NCI-H2171 (cell line): ENCODE measurements at regions not wholly inside any gene's neighbourhood (a gene's known extent, or its start where the extent isn't known, plus 50 kb on each side); places are given as distances from the start of the nearest gene placed in this dataset.

Source experiments
- DNase-seq: peaks from one replicate; lab custom pipeline; 2025; lab: John Stamatoyannopoulos, UW

- DNase-seq = no peak
Measured at GRCh38 chr7:35450456-35451214, 196.7 kb upstream of the TBX20 start.

DNA sequence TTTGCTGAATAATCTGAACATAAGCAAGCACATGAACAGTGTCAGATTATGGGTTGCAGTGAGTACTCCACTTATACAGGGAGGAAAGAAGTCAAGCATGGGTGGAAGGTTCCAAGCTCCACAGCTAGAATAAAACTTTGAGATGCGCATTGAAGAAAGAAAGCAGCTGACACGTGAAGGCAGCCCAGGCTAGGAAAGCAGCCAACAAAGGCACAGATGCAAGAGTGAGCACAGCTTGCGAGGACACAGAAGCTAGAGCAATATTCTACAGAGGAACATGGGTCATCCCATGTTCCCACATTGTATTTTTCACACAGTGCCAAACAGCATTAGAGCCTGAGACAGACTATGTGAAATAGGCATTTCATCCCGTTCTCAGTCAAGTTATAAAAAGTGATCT, 194.6 kb upstream of the TBX20 start:
- DNase-seq = no peak

GRCh38 chr7:35446091-35446490, 192.2 kb upstream of the TBX20 start:
- no peak for DNase-seq

GRCh38 chr7:35437619-35438275, 183.8 kb upstream of the TBX20 start:
- no peak for DNase-seq

- DNase-seq = no peak
Measured at GRCh38 chr7:35436452-35436851, 182.6 kb upstream of the TBX20 start.

DNA sequence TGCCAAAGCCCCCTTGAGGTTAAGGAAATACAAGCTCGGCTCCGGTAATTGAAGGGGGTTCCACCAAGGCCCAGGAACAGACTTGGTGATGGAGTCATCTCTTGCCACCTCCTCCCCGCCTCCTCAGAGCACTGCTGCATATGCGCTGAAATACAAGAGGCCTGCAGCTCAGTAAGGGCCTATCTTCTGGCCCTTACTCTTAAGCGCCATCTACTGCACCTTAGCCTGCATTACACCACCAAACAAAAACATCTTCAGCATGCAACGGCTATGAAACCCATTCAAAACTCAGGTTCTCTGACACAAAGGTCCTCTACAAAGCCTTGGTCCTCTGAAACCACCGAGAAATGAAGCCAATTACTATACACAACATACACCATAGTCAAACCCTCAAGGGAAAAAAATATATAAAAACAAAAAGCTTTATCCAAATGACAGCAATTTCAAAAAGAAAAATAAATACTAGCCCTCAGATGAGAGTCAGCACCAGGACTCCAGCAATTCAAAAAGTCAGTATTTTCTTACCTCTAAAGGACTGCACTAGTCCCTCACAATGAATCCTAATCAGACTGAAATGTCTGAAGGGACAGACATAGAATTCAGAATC, 176.8 kb upstream of the TBX20 start:
- no peak for DNase-seq

GRCh38 chr7:35424869-35425495, 171.1 kb upstream of the TBX20 start:
- DNase-seq = peak; percentile 45

DNA sequence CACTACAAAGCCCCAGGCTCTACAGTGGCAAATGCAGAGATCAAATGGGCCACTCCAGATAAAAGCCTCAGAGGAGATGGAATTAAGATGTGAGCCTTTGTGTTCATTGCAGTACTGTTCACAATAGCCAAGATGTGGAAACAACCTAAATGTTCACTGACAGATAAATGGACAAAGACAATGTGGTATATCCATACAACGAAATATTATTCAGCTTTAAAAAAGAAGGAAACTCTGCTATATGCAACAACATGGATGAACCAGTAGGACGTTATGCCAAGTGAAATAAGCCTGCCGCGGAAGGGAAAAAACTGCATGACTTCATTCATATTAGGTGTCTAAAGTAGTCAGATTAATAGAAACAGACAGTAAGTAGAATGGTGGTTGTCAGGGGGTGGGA, 170.5 kb upstream of the TBX20 start:
- no peak for DNase-seq

- DNase-seq = no peak
Measured at GRCh38 chr7:35422715-35423114, 168.8 kb upstream of the TBX20 start.

GRCh38 chr7:35420656-35421055, 166.8 kb upstream of the TBX20 start:
- no peak for DNase-seq

DNA sequence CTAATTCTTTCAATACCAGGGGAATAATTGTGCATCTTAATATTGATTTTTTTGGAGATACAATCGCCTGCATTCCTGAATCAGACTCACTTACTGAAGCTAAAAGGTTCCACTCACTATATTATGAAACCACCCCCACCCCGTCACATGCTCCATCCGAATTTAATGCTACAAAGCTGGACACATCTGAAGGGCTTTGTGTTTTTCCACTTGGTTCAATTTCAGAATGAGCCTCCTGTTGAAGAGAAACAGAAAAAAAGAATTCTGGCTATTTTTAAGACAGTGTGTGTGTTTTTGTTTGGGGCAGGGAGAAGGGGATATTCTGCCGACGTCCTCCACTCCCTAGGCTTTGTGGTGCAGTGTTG, 165.5 kb upstream of the TBX20 start:
- no peak for DNase-seq

- DNase-seq = no peak
Measured at GRCh38 chr7:35418716-35419390, 165.0 kb upstream of the TBX20 start.

DNA sequence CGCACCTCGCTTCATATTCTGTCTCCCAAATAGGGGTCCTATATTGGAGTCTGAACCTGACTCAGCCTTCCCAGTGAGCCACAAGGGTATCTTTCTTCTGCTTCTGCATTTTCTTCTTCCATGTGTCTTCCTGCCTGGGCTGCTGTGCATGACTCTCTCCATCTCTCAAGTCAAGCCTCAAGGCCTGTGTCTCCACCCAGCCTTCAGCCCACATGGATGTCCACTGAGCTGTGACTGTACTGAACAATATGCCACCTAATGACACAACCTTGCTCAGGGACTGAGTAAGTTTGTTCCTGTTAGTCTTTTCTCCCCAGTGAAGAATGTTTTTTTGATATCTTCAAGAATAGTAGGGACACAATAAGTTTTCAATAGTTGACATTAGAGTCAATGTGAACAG, 162.7 kb upstream of the TBX20 start:
- DNase-seq = no peak

GRCh38 chr7:35415411-35415822, 161.5 kb upstream of the TBX20 start:
- DNase-seq = no peak

- no peak for DNase-seq
Measured at GRCh38 chr7:35411331-35411730, 157.4 kb upstream of the TBX20 start.

DNA sequence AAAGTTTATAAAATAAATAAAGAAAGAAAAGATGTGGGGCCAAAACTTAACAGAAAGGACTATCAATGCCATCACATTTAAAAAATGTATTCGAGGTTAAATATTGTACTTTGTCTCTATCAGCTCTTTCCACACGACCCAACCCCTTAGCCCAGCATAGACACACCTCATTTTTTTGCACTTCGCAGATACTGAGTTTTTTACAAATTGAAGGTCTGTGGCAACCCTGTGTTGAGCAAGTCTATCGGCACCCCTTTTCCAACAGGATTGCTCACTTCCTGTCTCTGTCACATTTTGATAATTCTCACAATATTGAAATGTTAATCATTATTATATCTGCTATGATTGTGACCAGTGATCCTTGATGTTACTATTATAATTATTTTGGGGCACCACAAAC, 151.6 kb upstream of the TBX20 start:
- no peak for DNase-seq

DNA sequence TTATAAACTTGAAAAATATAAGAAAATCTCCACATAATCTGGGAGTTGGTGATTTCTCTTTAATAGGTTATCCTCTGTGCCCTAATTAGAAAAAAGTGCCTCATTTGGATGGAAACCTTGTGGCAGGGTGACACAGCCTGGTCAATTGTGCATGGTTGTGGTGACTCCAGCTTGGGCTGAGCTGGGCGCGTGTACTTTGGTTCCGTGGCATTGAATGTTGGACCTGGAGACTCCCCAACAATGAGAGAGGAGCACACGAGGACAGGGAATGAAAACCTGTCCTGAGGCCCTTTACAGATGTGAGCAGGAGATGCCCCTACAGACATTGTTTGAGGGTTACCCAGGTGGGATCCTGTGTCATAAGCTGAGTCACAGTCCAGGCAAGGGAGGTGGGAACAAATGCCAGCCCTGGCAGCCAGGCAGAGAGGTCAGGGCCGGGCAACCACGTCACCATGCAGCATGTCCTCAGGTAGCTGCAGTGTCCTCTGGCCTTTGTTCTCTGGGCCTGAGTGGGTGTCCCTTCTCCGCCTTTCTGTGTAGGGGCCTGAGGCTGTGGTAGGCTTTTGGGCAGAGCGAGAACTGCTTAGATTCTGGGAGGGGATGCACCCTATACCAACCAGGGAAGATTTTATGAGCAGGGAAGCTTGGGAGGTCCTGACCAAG, 147.4 kb upstream of the TBX20 start:
- DNase-seq = no peak

- no peak for DNase-seq
Measured at GRCh38 chr7:35399840-35400239, 145.9 kb upstream of the TBX20 start.

GRCh38 chr7:35399216-35399615, 145.3 kb upstream of the TBX20 start:
- no peak for DNase-seq

DNA sequence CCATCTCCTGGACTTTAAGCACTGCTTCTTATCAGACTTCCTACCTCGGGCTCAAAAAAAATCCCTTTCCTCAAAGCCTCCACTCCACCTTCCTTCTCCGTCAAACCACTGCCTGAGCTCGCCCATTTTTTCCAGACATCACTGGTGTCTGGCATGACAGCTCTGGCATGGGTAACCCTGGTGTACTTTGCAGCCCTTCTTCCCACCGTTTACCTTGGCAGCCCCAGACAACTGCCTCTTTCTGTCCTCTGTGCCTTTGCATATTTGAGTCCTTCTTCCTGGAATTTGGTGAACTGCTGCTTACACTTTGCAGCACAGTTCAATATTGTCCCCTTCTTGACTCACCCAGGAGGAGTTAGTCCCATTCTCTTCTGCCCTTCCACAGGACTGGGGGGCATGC, 144.6 kb upstream of the TBX20 start:
- no peak for DNase-seq

GRCh38 chr7:35390146-35390545, 136.2 kb upstream of the TBX20 start:
- no peak for DNase-seq

- DNase-seq = no peak
Measured at GRCh38 chr7:35389636-35390035, 135.7 kb upstream of the TBX20 start.
